NCI-H748 (cell line): ENCODE measurements at regions not wholly inside any gene's neighbourhood (a gene's known extent, or its start where the extent isn't known, plus 50 kb on each side); places are given as distances from the start of the nearest gene placed in this dataset.
A peak's percentile ranks its signal among the peaks of the same experiment; 100 is the strongest.

Source experiments
- DNase-seq: peaks from one replicate; lab custom pipeline; 2025; ENCODE audit not compliant: unreplicated experiment; lab: John Stamatoyannopoulos, UW

DNA sequence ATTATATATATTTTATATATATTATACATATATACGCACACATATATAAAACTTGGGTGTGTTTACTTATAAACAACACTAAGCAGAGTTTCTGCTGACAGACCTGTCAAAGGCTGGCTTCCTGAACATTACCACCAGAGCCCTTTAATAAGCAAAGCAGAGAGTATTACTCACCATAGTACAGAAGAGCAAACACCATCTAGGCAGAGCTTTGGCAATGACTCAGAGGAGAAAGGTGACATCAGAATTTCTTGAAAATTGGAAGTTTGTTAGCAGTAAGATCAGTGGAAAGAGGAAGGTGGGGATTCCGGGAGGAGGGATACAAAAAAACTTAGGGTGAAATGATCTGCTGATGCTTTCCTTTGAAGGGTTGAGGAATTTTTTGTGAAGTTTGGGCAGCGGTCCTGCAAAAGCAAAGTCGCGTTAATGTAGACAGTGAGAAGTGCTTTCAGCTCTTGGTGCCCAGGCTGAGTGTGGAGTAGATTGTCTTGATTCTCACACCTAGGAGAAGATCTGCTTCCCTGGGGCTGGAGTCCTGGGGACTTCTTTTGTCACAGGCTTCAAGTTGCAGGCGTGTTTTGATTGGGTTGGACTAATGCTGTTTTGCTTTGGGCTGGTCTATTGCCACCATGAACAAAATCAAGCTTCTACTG lies 109.6 kb upstream of the BACH2 start:
- DNase-seq, result no peak

DNA sequence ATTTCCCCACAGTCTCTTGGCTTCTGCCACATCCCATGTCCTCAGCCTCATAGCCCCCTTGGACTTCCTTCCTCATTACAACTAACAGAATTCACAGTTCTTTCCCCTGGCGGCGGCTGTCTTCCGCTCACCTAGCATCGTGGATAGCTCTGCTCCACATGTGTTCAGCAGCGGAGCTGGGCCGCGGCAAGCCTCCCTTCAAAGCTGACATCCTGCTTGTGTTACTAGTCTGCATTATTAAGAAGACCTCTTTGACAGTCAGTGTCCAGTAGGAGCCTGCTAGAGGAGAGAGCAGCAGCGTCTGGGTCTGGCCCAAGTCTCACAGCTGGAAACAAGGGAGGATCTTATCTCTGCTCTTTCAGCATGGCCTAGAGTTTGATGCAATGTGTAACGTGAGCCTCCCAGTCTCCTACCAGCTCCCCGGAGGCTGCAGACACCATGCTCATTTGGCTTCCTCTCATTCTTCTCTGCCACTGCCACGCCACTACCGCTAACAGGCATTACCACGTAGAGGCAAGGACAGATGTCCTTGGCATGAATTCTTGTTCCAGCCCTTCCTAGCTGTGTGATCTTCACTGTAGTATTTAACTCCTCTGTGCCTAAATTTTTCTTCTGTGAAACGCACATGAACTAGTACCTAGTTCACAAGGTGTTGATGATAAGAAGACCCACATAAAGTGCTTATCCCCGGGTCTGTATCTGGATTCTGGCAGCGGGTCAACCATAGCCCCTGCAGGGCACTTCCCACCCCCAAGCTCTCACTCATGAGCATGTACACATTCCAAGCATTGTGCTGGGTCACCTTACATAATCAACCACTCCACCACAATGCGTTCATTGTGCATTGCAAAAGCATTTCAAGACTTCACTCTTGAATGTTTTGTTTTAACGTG lies 107.1 kb upstream of the BACH2 start:
- DNase-seq, result no peak

DNA sequence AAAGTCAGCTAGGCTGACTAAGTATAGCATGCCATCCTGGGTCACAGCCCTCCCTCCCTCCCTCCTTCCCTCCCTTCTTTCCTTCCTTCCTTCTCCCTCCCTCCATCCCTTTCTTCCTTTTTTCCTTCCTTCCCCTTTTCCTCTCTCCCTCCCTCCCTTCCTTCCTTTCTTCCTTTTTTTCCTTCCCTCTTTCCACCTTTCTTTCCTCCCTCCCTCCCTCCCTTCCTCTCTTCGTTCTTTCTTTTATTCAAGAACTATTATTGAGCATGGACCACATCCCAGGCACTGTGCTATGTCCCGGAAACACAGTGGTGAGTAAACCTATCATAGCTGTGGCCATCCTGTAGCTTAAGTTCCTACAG lies 106.2 kb upstream of the BACH2 start:
- no peak for DNase-seq

DNA sequence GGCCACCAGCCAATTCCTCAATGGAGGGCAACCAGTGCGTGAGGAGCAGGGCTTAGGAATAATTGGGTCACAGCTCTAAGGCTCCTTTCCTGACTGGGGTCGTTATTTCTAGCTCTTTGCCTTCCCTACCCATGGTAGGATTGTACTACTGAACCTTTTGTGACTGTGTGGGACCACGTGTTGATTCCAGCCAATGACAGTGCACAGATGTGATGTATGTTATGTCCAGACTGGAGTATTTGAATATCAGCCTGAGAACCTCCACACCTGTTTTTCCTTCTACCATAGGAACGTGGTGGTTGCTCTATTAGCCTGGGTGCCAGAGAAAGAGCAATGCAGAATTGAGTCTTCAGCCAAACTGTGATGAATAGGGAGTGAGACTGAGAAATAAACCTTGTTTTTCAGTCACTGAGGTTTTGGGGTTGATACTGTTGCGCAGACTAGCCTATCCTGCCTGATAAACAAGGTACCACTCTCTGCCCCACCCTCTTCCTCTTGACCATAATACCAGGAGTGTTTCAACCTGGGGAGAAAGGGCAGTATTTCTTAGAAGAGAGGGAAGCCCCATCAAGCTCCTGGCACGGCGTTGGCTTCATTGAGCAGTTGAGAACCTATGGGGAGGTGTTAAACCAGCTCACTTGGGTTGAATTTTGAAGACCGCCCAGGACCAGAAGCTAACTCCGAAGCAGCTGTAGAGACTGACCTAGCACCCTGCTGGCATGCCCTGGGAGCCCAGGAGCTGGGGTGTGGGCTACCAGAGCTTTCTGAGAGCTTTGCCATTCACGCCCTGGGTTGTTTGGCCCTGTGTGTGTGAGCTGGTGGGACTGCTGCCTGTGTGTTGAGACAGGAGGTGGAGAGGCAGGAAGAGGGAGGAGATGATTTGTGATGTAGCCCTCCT lies 105.5 kb upstream of the BACH2 start:
- no peak for DNase-seq

DNA sequence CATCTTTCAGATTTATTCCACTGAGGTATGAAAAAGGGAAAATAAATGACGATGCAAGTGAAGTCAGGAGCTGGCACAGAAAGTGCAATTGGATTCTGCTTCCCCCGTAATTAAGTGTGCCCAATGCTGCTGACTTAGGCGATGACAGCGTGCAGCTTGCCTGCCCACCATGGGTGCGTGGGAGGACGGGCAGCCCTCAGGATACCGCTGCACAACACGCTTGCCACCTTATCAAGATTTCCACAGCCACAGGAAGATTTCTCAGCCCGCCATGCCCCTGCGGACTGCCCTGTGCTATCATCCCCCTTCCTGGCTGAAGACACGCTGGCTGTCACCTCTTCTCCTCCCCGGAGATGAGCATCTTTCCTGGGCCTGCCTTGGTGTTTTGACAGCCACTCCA lies 103.3 kb upstream of the BACH2 start:
- no peak for DNase-seq

DNA sequence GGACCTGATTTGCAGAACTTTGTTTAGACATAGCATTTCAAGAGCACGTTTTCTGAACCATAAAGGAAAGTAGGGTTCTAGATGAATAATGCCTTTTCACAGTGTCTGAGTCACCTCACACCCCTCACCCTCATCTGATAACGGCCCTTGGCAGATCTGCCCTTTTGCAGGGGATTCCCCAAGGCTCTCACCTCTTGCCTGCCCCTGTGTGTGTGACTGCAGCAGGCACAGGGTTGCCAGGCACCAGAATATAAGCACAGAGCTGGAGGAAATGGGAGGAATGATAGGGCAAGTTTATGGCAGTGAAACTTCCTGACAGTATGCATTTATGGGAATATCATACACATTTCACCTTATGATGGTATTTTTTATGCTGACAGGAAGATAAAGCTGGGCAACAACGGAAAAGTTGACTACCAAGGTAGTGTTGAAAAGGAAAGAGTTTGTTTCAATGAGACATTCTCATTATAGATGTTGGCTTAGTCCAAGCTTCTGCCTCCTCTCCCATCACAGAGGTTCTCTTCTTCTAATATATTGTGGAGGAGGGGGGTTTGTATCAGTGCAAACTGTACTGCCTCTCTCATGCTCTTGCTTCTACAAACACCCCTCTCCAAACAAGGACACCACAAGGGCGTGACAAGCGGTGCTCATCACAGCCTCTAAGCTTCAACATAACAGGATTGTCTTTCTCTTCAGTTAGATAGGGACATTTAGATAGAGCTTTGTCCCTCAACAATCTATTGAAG lies 101.5 kb upstream of the BACH2 start:
- no peak for DNase-seq

DNA sequence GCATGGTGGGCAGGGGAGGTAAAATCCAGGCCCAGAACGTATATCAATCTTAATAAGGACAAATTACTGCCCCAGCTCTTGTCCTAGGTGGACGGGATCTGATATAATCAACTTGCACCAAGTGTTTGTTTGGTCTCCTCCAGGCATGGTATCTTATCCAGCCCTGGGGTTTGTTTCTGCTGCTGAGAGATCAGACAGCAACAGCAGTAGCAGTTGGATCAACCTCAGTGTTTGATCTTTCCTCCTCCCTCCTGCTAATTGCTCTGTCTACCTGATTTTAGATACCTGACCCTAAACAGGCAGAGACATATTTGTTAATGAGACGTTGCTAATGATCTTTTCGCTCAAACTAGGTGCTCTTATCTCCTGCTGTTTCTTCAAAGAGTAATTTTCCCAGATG lies 100.4 kb upstream of the BACH2 start:
- no peak for DNase-seq

DNA sequence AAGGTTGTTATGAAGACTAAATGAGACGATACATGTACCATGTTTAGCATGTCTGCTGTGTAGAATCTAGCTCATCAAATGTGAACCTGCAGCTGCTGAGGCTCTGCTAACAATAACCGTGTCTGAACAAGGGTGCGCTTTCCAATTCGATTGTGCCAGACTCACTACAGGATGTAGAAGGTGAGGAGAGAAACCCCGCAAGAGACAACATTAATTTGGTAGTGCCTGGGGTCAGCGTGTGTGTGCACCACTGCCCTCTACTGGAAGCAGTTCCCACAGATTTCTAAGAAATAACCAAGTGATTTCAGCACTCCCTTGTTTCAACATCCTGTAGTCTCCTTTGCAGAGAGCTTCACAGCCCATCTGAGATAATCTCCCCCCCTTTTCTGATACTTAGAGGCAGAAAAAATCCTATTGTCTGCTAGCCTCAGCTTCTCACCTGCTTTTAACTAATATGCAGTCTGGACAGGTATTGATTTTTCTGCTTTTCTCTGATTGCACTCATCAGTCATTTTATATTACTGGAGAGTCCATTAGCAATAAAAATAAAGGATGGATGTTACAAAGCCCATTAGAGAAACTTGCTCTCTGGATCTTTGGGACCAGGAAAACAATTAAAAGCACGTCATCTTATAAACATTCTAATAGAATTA lies 96.7 kb upstream of the BACH2 start:
- DNase-seq, result peak; percentile 52

DNA sequence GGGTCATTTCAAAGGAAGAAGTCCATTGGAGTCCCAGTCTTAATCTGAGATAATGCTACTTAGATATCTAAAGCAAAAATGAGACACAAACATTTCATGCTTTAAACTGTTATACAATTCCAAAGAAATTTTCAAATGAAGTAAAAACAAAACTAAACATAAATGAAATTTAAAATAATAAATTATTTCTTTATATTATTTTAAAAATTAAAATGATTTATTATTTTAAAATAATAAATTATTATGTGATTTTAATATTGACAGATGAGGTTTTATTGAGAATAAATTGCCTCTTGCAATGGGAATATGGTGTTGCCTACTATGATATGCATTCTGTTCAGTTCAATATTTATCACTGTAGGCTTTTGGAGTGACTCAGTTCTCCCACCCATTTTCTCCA lies 93.7 kb upstream of the BACH2 start:
- no peak for DNase-seq

DNA sequence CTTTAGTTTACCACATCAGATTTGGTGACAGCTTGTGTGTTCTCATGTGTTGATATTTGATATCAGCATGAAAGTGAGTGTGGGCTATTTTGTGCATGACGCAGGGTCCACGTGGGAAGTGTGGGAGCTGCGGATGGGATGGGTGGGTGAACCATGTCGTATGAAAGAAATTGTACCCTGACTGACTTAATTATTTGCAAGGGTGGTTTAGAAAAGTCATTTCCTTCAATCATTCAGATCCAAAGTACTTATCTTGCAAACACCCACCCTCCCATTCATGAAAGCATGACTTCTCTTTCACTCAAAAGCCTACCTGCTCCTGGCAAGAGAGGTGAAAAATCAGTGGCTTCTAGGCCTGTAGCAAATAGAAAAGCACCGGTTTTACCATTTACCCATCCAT lies 91.8 kb upstream of the BACH2 start:
- DNase-seq, result no peak

DNA sequence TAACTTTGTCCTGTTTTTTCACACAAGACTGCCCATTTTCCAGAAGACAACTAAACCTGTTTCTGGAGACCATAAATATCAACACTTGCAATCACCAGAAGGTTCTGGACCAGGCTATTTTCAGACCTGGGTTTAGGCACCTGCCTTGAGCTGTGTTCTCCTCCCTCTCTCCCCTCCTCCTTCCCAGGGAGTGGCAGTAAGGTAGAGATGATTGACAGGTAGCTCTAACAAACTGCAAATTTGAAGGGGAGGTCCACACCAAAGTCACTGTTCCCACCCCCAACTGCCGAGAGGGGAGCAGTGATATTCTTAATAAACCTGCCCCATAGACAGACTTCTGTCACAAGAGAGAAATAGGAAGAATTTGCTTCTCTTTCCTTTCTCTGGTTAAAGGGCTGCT lies 91.2 kb upstream of the BACH2 start:
- no peak for DNase-seq

DNA sequence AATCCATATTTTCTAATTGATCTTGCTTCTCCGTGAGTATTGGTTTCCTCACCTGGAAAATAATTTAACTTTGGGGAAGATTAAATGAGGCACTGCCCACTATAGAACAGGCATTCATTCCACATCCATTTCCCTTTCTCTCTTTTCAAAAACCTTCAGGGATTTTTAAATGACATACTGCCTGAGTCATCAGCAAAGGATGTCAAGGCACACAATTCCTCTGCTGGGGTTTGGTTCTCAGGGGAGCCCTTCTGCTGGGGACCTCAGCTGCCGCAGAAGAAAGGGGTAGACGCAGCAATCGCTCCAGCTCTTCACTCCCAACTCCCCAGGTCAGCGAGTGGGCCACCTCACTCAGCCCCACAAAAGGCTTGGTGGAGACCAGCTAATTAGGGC lies 90.7 kb upstream of the BACH2 start:
- no peak for DNase-seq

DNA sequence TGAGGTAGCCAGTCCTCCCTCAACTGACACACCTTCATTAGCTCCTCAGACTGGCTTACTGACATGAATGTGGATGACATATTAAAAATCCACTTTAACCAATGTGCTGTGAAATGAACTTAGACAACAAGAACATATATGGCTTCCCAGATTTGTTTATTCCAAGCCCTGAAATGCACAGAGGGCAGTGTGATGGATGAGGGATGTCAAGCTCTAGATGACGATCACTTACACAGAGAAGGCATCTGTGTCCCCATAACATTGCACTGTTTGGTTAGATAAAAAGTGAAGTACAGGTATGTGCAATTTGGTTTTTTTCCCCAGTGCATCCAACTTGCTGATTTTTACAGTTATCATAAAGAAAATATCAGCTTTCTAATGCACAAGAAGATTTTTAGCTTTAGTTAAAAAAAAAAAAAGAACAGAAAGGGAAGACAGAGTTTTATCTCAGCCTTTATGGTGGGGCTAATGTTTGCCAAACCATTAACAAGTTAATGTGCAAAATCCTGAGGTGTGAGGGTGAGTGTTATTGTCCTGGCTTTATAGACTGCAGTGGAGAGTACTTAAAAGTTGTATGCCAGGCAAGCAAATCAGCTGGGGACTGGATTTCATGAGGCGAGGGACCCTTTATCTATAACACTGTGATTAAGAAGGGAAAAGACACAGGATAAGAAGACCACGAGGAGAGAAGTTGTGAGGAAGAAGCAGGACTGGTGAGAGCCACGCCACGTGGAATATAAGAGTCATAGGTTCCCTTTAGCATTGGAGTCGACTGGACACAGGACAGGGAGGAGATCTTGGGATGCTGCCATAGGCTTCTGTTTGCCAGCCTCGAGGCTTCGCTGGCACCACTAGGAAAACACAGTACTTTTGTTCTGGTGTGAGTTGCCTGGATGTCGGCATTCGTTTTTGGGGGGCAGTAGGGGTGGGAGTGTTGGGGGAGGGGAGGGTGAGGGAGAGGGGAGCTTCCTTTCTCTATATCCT lies 90.0 kb upstream of the BACH2 start:
- no peak for DNase-seq

DNA sequence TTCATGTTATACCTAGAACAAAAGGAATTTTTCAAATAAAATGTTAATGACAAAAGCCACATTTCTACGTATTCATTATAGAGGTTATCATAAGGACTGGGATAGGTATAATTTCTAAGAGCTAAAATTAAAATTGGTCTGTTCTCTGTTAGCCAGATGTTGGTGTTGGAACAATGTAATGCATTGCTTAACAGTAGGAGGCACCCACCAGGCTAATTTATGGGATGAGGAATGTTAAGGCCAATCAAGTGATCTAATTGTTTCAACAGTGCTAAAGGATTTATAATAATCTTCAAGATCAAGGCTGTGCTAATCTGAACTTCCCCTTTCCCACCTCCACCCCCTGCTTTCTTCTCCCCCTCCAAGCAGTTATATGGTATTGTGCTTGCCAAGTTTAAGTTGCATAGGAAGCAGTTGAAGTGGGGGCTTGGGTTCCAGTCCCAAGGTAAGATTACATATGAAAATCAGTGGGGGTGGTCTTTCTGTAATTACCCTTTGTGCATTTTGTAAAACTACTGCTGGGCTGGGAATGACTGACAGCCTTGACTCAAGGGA lies 89.2 kb upstream of the BACH2 start:
- no peak for DNase-seq

DNA sequence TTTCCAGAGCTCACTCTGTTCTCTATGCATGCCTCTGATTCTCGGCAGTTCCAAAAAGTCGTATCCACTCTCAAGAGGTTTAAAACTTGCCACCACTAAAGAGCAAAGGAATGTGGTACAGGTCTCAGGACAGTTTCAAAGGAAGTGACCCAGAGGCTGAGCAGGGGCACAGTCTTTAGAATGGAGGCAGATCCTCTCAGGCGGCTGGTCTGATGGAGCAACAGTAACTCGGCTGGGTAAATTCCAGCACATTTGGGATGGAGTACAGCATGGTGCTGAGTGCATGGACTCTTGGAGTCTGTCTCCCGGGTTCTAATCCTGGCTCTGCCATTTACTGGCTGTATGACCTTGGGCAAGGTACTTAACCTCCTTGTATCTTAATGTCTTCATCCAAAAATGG lies 88.1 kb upstream of the BACH2 start:
- DNase-seq, result no peak

DNA sequence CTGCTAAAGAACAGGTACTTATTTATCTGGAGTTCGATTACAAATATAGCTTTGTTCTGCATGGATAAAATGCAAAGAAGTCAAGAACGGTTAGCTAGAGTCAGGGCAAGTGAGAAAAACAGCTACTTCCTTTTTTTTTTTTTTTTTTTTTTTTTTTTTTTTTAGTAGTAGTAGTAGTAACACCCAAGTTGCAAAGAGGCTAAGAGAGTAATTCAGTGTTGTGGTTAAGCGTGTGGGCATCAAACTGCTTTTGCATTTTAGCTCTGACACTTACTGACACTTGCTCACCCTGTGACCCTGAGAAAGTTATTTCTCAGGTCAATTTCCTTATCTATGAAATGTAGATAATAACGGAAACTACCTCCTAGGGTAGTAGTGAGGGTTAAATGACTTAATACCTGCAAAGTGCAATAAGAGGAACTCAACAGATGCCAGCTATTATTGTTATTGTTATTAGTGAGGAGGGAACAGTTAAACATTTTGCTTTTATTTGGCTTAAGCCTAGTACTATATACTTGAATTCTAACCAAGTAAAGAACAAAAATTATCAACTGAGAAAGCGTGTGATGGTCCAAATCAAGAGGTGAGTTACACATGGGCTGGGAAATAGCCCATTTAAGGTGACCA lies 86.7 kb upstream of the BACH2 start:
- no peak for DNase-seq

DNA sequence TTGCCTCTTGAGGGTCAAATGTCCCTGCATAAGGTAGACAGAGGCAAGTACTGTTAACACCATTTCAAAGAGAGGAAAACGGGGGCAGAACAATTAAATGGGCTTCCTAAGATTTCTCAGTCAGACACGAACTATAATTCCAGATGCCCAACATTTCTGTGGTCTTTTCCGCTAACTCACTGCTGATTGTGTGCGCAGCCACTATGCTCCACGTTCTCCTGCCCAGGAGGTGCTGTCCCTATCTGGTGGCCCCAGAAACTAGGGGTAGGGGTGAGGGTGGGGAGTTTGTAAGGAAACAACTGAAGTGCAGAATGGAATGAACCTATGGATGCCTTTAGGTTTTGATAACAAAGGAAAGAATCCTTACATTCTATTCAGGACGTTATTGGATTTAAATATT lies 86.1 kb upstream of the BACH2 start:
- DNase-seq, result no peak

DNA sequence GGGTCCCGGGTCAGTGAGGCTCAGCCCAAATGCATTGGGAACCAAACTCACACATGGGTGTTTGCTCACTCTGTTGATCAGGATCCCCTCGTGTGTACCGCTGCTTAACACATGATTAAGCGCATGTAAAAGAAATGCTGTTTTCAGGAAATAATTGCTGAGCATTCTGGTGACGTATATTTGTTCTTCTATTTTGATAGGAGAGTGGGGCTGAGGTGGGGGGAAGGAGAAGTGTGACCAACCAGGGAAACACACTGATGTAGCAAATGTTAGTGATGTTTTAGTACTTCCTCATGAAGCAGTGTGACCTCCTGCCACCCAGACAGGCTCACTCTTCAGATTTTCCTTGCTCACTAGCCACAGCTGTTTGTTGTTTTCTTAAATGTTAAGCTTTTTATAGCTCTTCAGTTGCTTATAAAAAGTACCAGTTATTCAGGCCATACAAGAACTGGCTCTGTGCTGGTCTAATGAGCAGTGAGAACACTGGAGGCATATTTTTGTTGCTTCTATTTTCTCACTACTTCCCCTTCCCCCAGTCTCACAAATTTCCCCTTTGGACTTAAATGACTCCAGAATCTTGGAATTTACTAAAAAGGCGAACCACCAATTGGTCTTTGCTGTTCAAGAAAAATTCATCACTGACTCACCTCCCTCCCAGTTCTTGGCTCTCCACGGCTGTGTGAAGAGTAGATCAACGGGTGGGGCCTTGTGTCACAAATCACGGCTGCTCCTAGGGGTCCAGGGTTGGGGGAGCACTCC lies 79.2 kb upstream of the BACH2 start:
- no peak for DNase-seq
